22Rv1 (cell line): ENCODE measurements at regions not wholly inside any gene's neighbourhood (a gene's known extent, or its start where the extent isn't known, plus 50 kb on each side); places are given as distances from the start of the nearest gene placed in this dataset.

Source experiments
- ZFX ChIP-seq: fragments of 450-650 bp; IDR thresholded peaks from 2 replicates; pipeline ENCODE4 v1.6.1; 2017; ENCODE audit warnings: antibody characterized with exemption, borderline replicate concordance
- TF ChIP-seq, protein P1 (sequence below): fragments of 450-650 bp; IDR thresholded peaks from 2 replicates; pipeline ENCODE4 v1.5.1; 2017; ENCODE audit warnings: mild to moderate bottlenecking

DNA sequence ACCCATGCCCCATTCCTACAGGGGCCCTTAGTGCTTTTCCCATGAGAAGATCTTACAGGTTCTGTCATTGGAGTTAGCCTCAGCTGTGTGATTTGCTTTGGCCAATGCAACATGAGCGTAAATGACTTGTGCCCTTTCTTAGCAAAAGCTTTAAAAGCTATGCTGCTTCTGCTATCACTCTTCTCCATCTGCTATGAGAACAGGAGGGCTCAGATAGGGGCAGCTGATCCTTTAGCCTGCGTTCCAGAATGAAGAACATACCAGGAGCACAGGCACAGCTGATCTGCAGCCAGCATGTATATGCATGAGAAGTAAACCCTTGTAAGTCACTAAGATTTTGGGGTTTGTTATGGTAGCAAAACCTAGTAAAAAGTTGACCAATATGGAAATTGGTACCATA, 218.2 kb downstream of the SH2D4B start:
- no peak for TF ChIP-seq ZFX
- TF ChIP-seq, protein P1, sequence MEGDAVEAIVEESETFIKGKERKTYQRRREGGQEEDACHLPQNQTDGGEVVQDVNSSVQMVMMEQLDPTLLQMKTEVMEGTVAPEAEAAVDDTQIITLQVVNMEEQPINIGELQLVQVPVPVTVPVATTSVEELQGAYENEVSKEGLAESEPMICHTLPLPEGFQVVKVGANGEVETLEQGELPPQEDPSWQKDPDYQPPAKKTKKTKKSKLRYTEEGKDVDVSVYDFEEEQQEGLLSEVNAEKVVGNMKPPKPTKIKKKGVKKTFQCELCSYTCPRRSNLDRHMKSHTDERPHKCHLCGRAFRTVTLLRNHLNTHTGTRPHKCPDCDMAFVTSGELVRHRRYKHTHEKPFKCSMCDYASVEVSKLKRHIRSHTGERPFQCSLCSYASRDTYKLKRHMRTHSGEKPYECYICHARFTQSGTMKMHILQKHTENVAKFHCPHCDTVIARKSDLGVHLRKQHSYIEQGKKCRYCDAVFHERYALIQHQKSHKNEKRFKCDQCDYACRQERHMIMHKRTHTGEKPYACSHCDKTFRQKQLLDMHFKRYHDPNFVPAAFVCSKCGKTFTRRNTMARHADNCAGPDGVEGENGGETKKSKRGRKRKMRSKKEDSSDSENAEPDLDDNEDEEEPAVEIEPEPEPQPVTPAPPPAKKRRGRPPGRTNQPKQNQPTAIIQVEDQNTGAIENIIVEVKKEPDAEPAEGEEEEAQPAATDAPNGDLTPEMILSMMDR: no peak
